ENCODE measurements at regions not wholly inside any gene's neighbourhood (a gene's known extent, or its start where the extent isn't known, plus 50 kb on each side); places are given as distances from the start of the nearest gene placed in this dataset.

GRCh38 chr16:5622234-5622884 is 524.8 kb upstream of the EEF2KMT start:
- DNase-seq: no peak

GRCh38 chr16:5621826-5622225 is 524.2 kb upstream of the EEF2KMT start:
- no peak for DNase-seq

- DNase-seq: no peak
Observed at GRCh38 chr16:5619304-5619703, 521.7 kb upstream of the EEF2KMT start.

- no peak for DNase-seq
Observed at GRCh38 chr16:5616841-5617240, 519.2 kb upstream of the EEF2KMT start.

- DNase-seq: peak; percentile 29
Observed at GRCh38 chr16:5615868-5616642, 518.5 kb upstream of the EEF2KMT start.

- no peak for DNase-seq
Observed at GRCh38 chr16:5607169-5607568, 509.6 kb upstream of the EEF2KMT start.

GRCh38 chr16:5605404-5605803 is 507.8 kb upstream of the EEF2KMT start:
- DNase-seq: no peak

- no peak for DNase-seq
Observed at GRCh38 chr16:5604770-5605169, 507.2 kb upstream of the EEF2KMT start.

GRCh38 chr16:5603836-5604235 is 506.2 kb upstream of the EEF2KMT start:
- DNase-seq: no peak

- DNase-seq: no peak
Observed at GRCh38 chr16:5601957-5602356, 504.4 kb upstream of the EEF2KMT start.

- DNase-seq: no peak
Observed at GRCh38 chr16:5598793-5599192, 501.2 kb upstream of the EEF2KMT start.

GRCh38 chr16:5595849-5596248 is 498.3 kb upstream of the EEF2KMT start:
- DNase-seq: no peak

GRCh38 chr16:5590416-5590815 is 492.8 kb upstream of the EEF2KMT start:
- DNase-seq: no peak

- DNase-seq: no peak
Observed at GRCh38 chr16:5589812-5590373, 492.3 kb upstream of the EEF2KMT start.

- no peak for DNase-seq
Observed at GRCh38 chr16:5584109-5584508, 486.5 kb upstream of the EEF2KMT start.

GRCh38 chr16:5582529-5582928 is 484.9 kb upstream of the EEF2KMT start:
- DNase-seq: no peak

GRCh38 chr16:5581908-5582307 is 484.3 kb upstream of the EEF2KMT start:
- no peak for DNase-seq

- no peak for DNase-seq
Observed at GRCh38 chr16:5581428-5581827, 483.8 kb upstream of the EEF2KMT start.

- no peak for DNase-seq
Observed at GRCh38 chr16:5580772-5581171, 483.2 kb upstream of the EEF2KMT start.

GRCh38 chr16:5580296-5580695 is 482.7 kb upstream of the EEF2KMT start:
- no peak for DNase-seq

GRCh38 chr16:5578980-5579379 is 481.4 kb upstream of the EEF2KMT start:
- no peak for DNase-seq

GRCh38 chr16:5577463-5577862 is 479.9 kb upstream of the EEF2KMT start:
- DNase-seq: no peak

GRCh38 chr16:5575646-5576245 is 478.2 kb upstream of the EEF2KMT start:
- no peak for DNase-seq

GRCh38 chr16:5575121-5575520 is 477.5 kb upstream of the EEF2KMT start:
- no peak for DNase-seq
